Fibroblast of lung (primary cell): ENCODE measurements at regions not wholly inside any gene's neighbourhood (a gene's known extent, or its start where the extent isn't known, plus 50 kb on each side); places are given as distances from the start of the nearest gene placed in this dataset.
A peak's percentile ranks its signal among the peaks of the same experiment; 100 is the strongest.

Experiments
- DNase-seq, 2 donors: peaks; one replicate each; pipeline versions ENCODE4 v3.0.0 to v3.0.0-alpha.2; 2010; ENCODE audit warnings: low read depth in 2 of 2
- H2AFZ ChIP-seq: 2 replicates; pipeline ENCODE4 v1.5.1; 2012; ENCODE audit warnings: low read length, control low read depth, inconsistent platforms
- H3K27ac ChIP-seq: 2 replicates; pipeline ENCODE4 v1.5.1; 2011; ENCODE audit warnings: low read length, control low read depth; ENCODE audit not compliant: insufficient read depth
- H3K27me3 ChIP-seq: 2 replicates; pipeline ENCODE4 v1.5.1; 2011; ENCODE audit warnings: mild to moderate bottlenecking, low read length; ENCODE audit not compliant: control insufficient read depth, insufficient read depth
- H3K36me3 ChIP-seq: 2 replicates; pipeline ENCODE4 v1.5.1; 2011; ENCODE audit warnings: low read length; ENCODE audit not compliant: control insufficient read depth, insufficient read depth
- H3K4me1 ChIP-seq: 2 replicates; pipeline ENCODE4 v1.5.1; 2011; ENCODE audit warnings: low read length; ENCODE audit not compliant: control insufficient read depth, insufficient read depth; ENCODE audit errors: extremely low read depth
- H3K4me2 ChIP-seq: 2 replicates; pipeline ENCODE4 v1.5.1; 2011; ENCODE audit warnings: low read length, control low read depth; ENCODE audit not compliant: insufficient read depth; ENCODE audit errors: extremely low read depth
- H3K4me3 ChIP-seq, 4 experiments: fragments of 200-600 bp in 1 of 4; sonication (generic) in 1 of 4; replicated peaks in 1 of 4; 2 replicates each; pipeline ENCODE4 v1.5.1; 2011 to 2016; ENCODE audit warnings: low read length in 4 of 4, low read depth in 3 of 4, mild to moderate bottlenecking in 3 of 4, control low read depth in 2 of 4, inconsistent platforms in 1 of 4, mixed read lengths in 1 of 4; ENCODE audit not compliant: insufficient read depth in 1 of 4; ENCODE audit errors: control extremely low read depth in 1 of 4
- H3K79me2 ChIP-seq: 2 replicates; pipeline ENCODE4 v1.5.1; 2012; ENCODE audit warnings: mild to moderate bottlenecking, low read length, inconsistent platforms; ENCODE audit not compliant: control insufficient read depth, insufficient read depth
- H3K9ac ChIP-seq: 2 replicates; pipeline ENCODE4 v1.5.1; 2011; ENCODE audit warnings: mild to moderate bottlenecking, low read length, control low read depth; ENCODE audit not compliant: insufficient read depth
- H3K9me3 ChIP-seq: 2 replicates; pipeline ENCODE4 v1.5.1; 2012; ENCODE audit warnings: low read depth, low read length; ENCODE audit not compliant: control insufficient read depth, insufficient read depth
- H4K20me1 ChIP-seq: 2 replicates; pipeline ENCODE4 v1.5.1; 2011; ENCODE audit warnings: low read length; ENCODE audit not compliant: control insufficient read depth, insufficient read depth; ENCODE audit errors: extremely low read depth
- CTCF ChIP-seq, 2 donors: IDR thresholded peaks in 1 of 2; conservative IDR thresholded peaks in 1 of 2; 1 replicate in 1 of 2; 2 replicates in 1 of 2; pipeline ENCODE4 v1.5.1; 2011 to 2012; ENCODE audit warnings: low read length in 2 of 2, control low read depth in 1 of 2, inconsistent platforms in 1 of 2, low read depth in 1 of 2, mild to moderate bottlenecking in 1 of 2
- EZH2 ChIP-seq: IDR thresholded peaks from 2 replicates; pipeline ENCODE4 v1.5.1; 2012; ENCODE audit warnings: low read length, control low read depth, mild to moderate bottlenecking; ENCODE audit errors: missing control alignments

GRCh38 chr13:109485136-109485794 is 301.1 kb downstream of the IRS2 start:
- Histone ChIP-seq H3K27ac (no peak overlapping the region), H2AFZ (no peak overlapping the region), H3K9me3 (no peaks in the 10 kb centered on the region), H3K4me1 (no peaks in the 10 kb centered on the region), H4K20me1 (no peaks in the 10 kb centered on the region), H3K27me3 (no peaks in the 10 kb centered on the region), H3K9ac (no peak overlapping the region), H3K36me3 (no peaks in the 10 kb centered on the region), H3K4me2 (no peak overlapping the region), H3K4me3 (no peak overlapping the region), H3K79me2 (no peaks in the 10 kb centered on the region)
- no peak for TF ChIP-seq EZH2
- TF ChIP-seq CTCF (conservative IDR thresholded peaks at IDR 0.05 in 1 of 2, IDR thresholded peaks at IDR 0.05 in 1 of 2; ENCODE audit: low read depth in 1 of 2, low read length in 2 of 2) = no peak
- no peak for DNase-seq

GRCh38 chr13:109483284-109483683 is 303.1 kb downstream of the IRS2 start:
- no peaks in the 10 kb centered on the region for H3K4me1 ChIP-seq
- H3K9me3 ChIP-seq = no peaks in the 10 kb centered on the region
- no peak overlapping the region for H3K4me3 ChIP-seq
- no peaks in the 10 kb centered on the region for H3K27me3 ChIP-seq
- H3K4me2 ChIP-seq = no peak overlapping the region
- no peak overlapping the region for H3K27ac ChIP-seq
- no peaks in the 10 kb centered on the region for H3K36me3 ChIP-seq
- no peaks in the 10 kb centered on the region for H4K20me1 ChIP-seq
- no peaks in the 10 kb centered on the region for H3K79me2 ChIP-seq
- no peak for DNase-seq
- TF ChIP-seq EZH2 (no peak), CTCF (conservative IDR thresholded peaks at IDR 0.05 in 1 of 2, IDR thresholded peaks at IDR 0.05 in 1 of 2; ENCODE audit: low read depth in 1 of 2, low read length in 2 of 2) (no peak)
- H2AFZ ChIP-seq = no peak overlapping the region
- H3K9ac ChIP-seq = no peak overlapping the region

- peak; percentile 18 to 20 for DNase-seq
- Histone ChIP-seq H3K4me1 (no peaks in the 10 kb centered on the region), H3K9me3 (no peaks in the 10 kb centered on the region), H3K36me3 (no peaks in the 10 kb centered on the region), H3K27me3 (no peaks in the 10 kb centered on the region), H3K4me2 (no peak overlapping the region), H3K4me3 (no peak overlapping the region), H2AFZ (no peak overlapping the region), H3K79me2 (no peaks in the 10 kb centered on the region), H3K9ac (no peak overlapping the region), H4K20me1 (no peaks in the 10 kb centered on the region), H3K27ac (no peak overlapping the region)
- TF ChIP-seq EZH2 (no peak), CTCF (conservative IDR thresholded peaks at IDR 0.05 in 1 of 2, IDR thresholded peaks at IDR 0.05 in 1 of 2; ENCODE audit: low read depth in 1 of 2, low read length in 2 of 2) (no peak)
These were observed 305.3 kb downstream of the IRS2 start for GRCh38 chr13:109481040-109481439.
